ENCODE measurements at regions not wholly inside any gene's neighbourhood (a gene's known extent, or its start where the extent isn't known, plus 50 kb on each side); places are given as distances from the start of the nearest gene placed in this dataset.

DNA sequence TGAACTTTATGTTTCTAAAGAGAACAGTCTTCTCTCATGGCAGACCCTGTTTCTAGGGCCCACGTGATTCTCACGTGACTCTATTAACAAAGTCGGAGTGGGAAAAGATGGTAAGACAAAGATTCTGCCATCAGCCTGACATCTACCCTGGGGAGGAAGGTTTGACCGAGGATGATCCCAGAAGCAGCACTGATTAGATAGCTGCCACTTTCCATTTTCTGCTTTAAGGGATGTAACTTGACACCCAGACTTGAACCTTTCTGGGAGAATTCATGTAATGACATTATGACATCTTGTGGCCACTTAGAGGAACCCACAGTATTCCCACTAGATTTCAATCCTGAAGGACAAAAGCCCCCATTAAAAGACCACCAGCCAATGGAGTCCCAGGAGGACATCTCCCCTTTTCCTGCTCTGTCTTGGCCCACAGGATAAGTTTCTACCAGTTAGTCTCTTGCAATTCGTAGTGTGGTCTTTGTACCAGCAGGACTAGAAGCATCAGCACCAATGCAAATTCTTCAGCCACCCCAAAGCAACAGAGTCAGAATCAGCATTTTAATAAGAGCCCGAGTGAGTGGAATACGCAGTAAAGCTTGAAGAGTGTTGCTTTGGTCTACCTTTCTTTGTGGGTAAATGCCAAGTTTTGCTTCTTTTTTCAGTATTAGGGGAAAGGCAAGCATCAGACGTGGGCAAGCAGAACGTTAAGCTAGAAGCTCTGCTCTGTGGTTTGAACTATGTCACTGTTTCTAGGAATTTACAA lies 480.5 kb upstream of the PROK2 start:
- peaks cover 13 to 22% (median 16%) of the 10 kb centered on the region in 4 donors for H3K4me1 ChIP-seq
- WGBS, 2 donors, result 70 to 82% methylated on average over 9 of the region's 9 CpGs
- H3K36me3 ChIP-seq, result no peaks in the 10 kb centered on the region
- TF ChIP-seq, protein P1, sequence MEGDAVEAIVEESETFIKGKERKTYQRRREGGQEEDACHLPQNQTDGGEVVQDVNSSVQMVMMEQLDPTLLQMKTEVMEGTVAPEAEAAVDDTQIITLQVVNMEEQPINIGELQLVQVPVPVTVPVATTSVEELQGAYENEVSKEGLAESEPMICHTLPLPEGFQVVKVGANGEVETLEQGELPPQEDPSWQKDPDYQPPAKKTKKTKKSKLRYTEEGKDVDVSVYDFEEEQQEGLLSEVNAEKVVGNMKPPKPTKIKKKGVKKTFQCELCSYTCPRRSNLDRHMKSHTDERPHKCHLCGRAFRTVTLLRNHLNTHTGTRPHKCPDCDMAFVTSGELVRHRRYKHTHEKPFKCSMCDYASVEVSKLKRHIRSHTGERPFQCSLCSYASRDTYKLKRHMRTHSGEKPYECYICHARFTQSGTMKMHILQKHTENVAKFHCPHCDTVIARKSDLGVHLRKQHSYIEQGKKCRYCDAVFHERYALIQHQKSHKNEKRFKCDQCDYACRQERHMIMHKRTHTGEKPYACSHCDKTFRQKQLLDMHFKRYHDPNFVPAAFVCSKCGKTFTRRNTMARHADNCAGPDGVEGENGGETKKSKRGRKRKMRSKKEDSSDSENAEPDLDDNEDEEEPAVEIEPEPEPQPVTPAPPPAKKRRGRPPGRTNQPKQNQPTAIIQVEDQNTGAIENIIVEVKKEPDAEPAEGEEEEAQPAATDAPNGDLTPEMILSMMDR (IDR thresholded peaks at IDR 0.05), result peak in 2 of 6 experiments; percentile 6 to 12
- no peak for TF ChIP-seq POLR2A (IDR thresholded peaks at IDR 0.05)
- no peak overlapping the region for H3K27ac ChIP-seq
- no peak for ATAC-seq (ENCODE audit: low FRiP score in 2 of 2)
- no peak overlapping the region for H3K4me3 ChIP-seq
- no peaks in the 10 kb centered on the region for H3K27me3 ChIP-seq
- DNase-seq, result no peak
- no peaks in the 10 kb centered on the region for H3K9me3 ChIP-seq

DNA sequence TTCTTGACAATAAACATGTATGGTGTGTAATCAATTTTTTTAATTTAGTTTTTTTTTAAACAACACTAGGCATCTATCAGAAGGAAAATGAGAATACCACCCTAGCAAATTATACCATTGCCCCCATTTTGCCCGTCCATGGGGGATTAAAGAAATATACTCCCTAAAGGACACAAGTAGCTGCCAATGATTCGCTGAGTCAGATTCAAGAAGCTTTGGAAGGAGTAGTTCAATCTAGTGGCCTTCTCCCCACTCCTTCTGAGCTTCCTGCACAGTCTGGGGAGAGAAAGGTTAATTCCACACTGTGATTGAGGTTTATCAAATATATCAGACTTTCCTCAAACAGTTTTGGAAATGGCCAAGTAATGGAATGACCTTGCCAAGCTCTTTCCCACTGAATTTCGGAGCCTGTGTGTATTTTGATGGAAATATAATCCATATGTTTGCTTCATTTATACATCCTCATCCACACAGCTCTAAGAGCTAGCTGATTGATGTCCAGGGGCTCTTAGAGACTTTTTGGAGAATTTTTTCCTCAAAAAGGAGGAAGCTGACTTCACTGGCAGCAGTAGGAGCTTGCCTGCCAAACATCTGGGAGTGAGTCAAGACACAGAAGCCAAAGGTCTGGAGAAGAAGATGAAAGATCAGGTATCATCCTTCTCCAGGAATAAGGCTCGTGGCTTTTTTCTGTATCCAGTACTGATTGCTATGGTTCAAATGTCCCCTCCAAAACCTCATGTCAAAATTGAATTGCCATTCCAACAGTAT lies 478.5 kb upstream of the PROK2 start:
- DNase-seq (no peak), ATAC-seq (ENCODE audit: low FRiP score in 2 of 2) (no peak)
- 85% methylated on average over 4 of the region's 4 CpGs for WGBS, 2 donors
- no peak overlapping the region for H3K4me3 ChIP-seq
- no peaks in the 10 kb centered on the region for H3K36me3 ChIP-seq
- no peak overlapping the region for H3K27ac ChIP-seq
- peaks cover 2 to 21% (median 8%) of the 10 kb centered on the region in 4 donors for H3K4me1 ChIP-seq
- no peaks in the 10 kb centered on the region for H3K27me3 ChIP-seq
- TF ChIP-seq, protein P1 (IDR thresholded peaks at IDR 0.05), result no peak
- no peak for TF ChIP-seq POLR2AphosphoS5 (IDR thresholded peaks at IDR 0.05)
- no peak for TF ChIP-seq EP300 (IDR thresholded peaks at IDR 0.05)
- TF ChIP-seq POLR2A (IDR thresholded peaks at IDR 0.05), result no peak
- H3K9me3 ChIP-seq, result no peaks in the 10 kb centered on the region

DNA sequence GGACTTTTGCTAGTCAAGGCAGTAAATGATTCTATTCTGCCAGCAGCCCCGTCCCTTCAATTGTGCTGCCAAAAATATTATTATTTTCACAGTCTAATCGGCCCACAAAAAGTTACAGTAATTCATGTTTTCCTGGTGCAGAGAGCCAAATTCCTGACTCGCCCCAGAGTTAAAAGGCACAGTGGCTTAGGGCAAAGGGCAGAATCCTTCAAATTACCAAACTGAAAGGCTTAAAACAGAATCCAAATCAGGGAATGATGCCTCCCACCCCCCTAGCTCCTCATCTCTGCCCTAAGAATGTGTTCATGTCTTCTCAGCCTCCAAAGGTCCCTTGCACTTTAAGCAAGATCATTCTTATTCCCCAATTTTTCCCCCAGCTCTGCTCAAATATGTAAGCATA lies 477.8 kb upstream of the PROK2 start:
- Histone ChIP-seq H3K9me3 (no peaks in the 10 kb centered on the region), H3K4me1 (peaks cover 3 to 24% (median 9%) of the 10 kb centered on the region in 4 donors), H3K36me3 (no peaks in the 10 kb centered on the region), H3K27ac (no peak overlapping the region), H3K27me3 (no peaks in the 10 kb centered on the region), H3K4me3 (no peak overlapping the region)
- no peak for DNase-seq
- WGBS, 2 donors, result 50 to 71% methylated on average over 3 of the region's 3 CpGs
- TF ChIP-seq, protein P1 (IDR thresholded peaks at IDR 0.05), result no peak
- TF ChIP-seq POLR2A (IDR thresholded peaks at IDR 0.05), result no peak
- no peak for TF ChIP-seq POLR2AphosphoS5 (IDR thresholded peaks at IDR 0.05)
- no peak for ATAC-seq (ENCODE audit: low FRiP score in 2 of 2)

DNA sequence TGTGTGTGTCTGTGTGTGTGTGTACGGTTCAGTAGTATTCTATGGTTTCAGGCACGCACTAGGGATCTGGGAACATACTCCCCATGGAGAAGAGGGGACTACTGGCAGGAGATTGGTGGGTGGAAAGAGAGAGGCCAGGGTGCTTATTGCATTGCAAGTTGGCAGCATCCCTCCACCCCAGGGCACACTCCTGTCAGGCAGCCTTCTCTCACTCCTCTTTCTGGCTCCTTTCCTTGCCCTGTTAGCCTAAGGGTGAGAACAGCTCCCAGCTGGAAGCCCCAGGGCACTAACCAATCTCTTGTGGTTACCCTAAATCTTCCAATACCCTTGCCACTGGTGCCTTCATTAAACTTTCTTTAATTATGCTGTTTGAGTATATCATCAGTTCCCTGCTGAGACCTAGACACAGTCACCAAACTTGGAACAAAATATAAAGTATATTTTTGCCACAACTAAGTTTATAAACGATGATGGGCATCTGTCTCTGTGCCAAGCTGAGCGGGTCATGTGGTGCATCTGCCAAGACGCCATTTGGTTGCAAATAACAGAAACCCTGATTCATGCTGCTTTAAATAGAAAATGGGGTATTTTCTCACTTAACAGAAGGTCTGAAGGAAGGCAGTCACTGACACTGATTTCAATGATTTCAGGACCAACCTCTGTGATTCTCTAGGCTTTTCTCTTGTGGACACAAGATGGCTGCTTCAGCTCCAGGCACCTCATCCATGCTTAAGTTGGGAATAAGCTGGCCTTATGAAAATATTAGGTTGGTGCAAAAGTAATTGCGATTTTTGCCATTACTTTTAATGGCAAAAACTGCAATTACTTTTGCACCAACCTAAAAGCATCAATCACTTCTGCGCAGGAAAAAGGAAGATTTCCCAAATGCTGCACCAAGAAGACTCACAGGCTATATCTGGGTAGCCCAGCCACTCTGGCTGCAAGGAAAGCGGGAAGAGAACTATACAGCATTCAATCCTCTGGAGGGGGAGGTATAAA lies 476.9 kb upstream of the PROK2 start:
- no peak for TF ChIP-seq POLR2AphosphoS5 (IDR thresholded peaks at IDR 0.05)
- TF ChIP-seq, protein P1 (IDR thresholded peaks at IDR 0.05), result no peak
- TF ChIP-seq POLR2A (IDR thresholded peaks at IDR 0.05), result no peak
- TF ChIP-seq EP300 (IDR thresholded peaks at IDR 0.05), result no peak
- peak in 1 of 2 donors; percentile 9 for ATAC-seq (ENCODE audit: low FRiP score in 2 of 2)

More for the DNA sequence above, 476.9 kb upstream of the PROK2 start:
- Histone ChIP-seq H3K4me3 (no peak overlapping the region), H3K4me1 (peaks cover 3 to 24% (median 10%) of the 10 kb centered on the region in 4 donors), H3K9me3 (no peaks in the 10 kb centered on the region), H3K36me3 (no peaks in the 10 kb centered on the region), H3K27ac (no peak overlapping the region), H3K27me3 (no peaks in the 10 kb centered on the region)
- 76 to 81% methylated on average over 8 of the region's 8 CpGs for WGBS, 2 donors
- no peak for DNase-seq
